HG02678 (cell line): ENCODE measurements at regions not wholly inside any gene's neighbourhood (a gene's known extent, or its start where the extent isn't known, plus 50 kb on each side); places are given as distances from the start of the nearest gene placed in this dataset.
"Not testable (repeated sequence)": the region's sequence is repeated elsewhere in the genome, so short reads cannot be mapped to it uniquely, and the experiment has no call there.

Experiments used
- ATAC-seq: cut with Tn5 transposase; IDR thresholded peaks from one replicate; pipeline ENCODE4 v1.9.1; 2021; ENCODE audit warnings: mild to moderate bottlenecking, moderate library complexity; ENCODE audit not compliant: unreplicated experiment

- ATAC-seq = no peak
Measured at GRCh38 chr2:224181534-224182155, 142.6 kb upstream of the SERPINE2 start.

GRCh38 chr2:224180810-224181209 is 141.7 kb upstream of the SERPINE2 start:
- ATAC-seq = no peak

- ATAC-seq = no peak
Measured at GRCh38 chr2:224178056-224178455, 139.0 kb upstream of the SERPINE2 start.

GRCh38 chr2:224175538-224175937 is 136.5 kb upstream of the SERPINE2 start:
- ATAC-seq = no peak

GRCh38 chr2:224174990-224175389 is 135.9 kb upstream of the SERPINE2 start:
- ATAC-seq = no peak

GRCh38 chr2:224174521-224174920 is 135.4 kb upstream of the SERPINE2 start:
- ATAC-seq = no peak

GRCh38 chr2:224173933-224174332 is 134.8 kb upstream of the SERPINE2 start:
- ATAC-seq = no peak

GRCh38 chr2:224173210-224173609 is 134.1 kb upstream of the SERPINE2 start:
- no peak for ATAC-seq

GRCh38 chr2:224171226-224171625 is 132.1 kb upstream of the SERPINE2 start:
- ATAC-seq = no peak

- ATAC-seq = no peak
Measured at GRCh38 chr2:224169847-224170246, 130.8 kb upstream of the SERPINE2 start.

GRCh38 chr2:224167781-224168180 is 128.7 kb upstream of the SERPINE2 start:
- not testable (repeated sequence) for ATAC-seq

GRCh38 chr2:224166654-224167053 is 127.6 kb upstream of the SERPINE2 start:
- no peak for ATAC-seq

- ATAC-seq = no peak
Measured at GRCh38 chr2:224165901-224166319, 126.8 kb upstream of the SERPINE2 start.

GRCh38 chr2:224163566-224164307 is 124.7 kb upstream of the SERPINE2 start:
- ATAC-seq = no peak

GRCh38 chr2:224162122-224162521 is 123.0 kb upstream of the SERPINE2 start:
- ATAC-seq = no peak

GRCh38 chr2:224161712-224162111 is 122.6 kb upstream of the SERPINE2 start:
- no peak for ATAC-seq

GRCh38 chr2:224160917-224161316 is 121.8 kb upstream of the SERPINE2 start:
- no peak for ATAC-seq

GRCh38 chr2:224159345-224159928 is 120.4 kb upstream of the SERPINE2 start:
- ATAC-seq = no peak

GRCh38 chr2:224158831-224159230 is 119.7 kb upstream of the SERPINE2 start:
- no peak for ATAC-seq

- no peak for ATAC-seq
Measured at GRCh38 chr2:224158061-224158460, 119.0 kb upstream of the SERPINE2 start.

GRCh38 chr2:224157655-224158054 is 118.6 kb upstream of the SERPINE2 start:
- ATAC-seq = no peak

GRCh38 chr2:224156436-224156835 is 117.3 kb upstream of the SERPINE2 start:
- ATAC-seq = no peak
